ENCODE measurements at regions not wholly inside any gene's neighbourhood (a gene's known extent, or its start where the extent isn't known, plus 50 kb on each side); places are given as distances from the start of the nearest gene placed in this dataset.
"Not testable (repeated sequence)": the region's sequence is repeated elsewhere in the genome, so short reads cannot be mapped to it uniquely, and the experiment has no call there.

- H3K4me1 ChIP-seq (ENCODE audit: insufficient read depth, low read length, poor library complexity, severe bottlenecking) = no peaks in the 10 kb centered on the region
- CTCF ChIA-PET = no interaction called here
- no peak overlapping the region for H3K27ac ChIP-seq (ENCODE audit: low read depth, low read length, poor library complexity, severe bottlenecking)
- POLR2A ChIA-PET (ENCODE audit: low non-redundant PET) = no interaction called here
- H3K27me3 ChIP-seq (replicated peaks; ENCODE audit: insufficient read depth, low read depth, low read length, poor library complexity) = no peaks in the 10 kb centered on the region
- no peak for DNase-seq (ENCODE audit: low spot score)
- no peak overlapping the region for H3K4me3 ChIP-seq (ENCODE audit: low read depth, low read length, poor library complexity, severe bottlenecking)
- no peaks in the 10 kb centered on the region for H3K36me3 ChIP-seq (ENCODE audit: insufficient read depth, low read length, poor library complexity, severe bottlenecking)
- H3K9me3 ChIP-seq (ENCODE audit: low read depth, low read length, poor library complexity, severe bottlenecking) = no peaks in the 10 kb centered on the region
- no TSS peak for BruUV-seq (replicated peaks)
- TF ChIP-seq EZH2 (IDR thresholded peaks at IDR 0.05; ENCODE audit: borderline replicate concordance, low read depth, low read length, poor library complexity, severe bottlenecking) = no peak
- TF ChIP-seq CTCF (conservative IDR thresholded peaks at IDR 0.05; ENCODE audit: low read depth, low read length) = no peak
- intact Hi-C loops (cut with micrococcal nuclease; ENCODE audit: unreplicated experiment) = no loop called here
These were observed 195.7 kb downstream of the EDN1 start for GRCh38 chr6:12485837-12486236.

GRCh38 chr6:12490351-12490903, 200.3 kb downstream of the EDN1 start:
- Histone ChIP-seq H3K4me1 (ENCODE audit: insufficient read depth, low read length, poor library complexity, severe bottlenecking) (no peaks in the 10 kb centered on the region), H3K4me3 (ENCODE audit: low read depth, low read length, poor library complexity, severe bottlenecking) (no peak overlapping the region), H3K36me3 (ENCODE audit: insufficient read depth, low read length, poor library complexity, severe bottlenecking) (no peaks in the 10 kb centered on the region), H3K9me3 (ENCODE audit: low read depth, low read length, poor library complexity, severe bottlenecking) (no peaks in the 10 kb centered on the region), H3K27me3 (replicated peaks; ENCODE audit: insufficient read depth, low read depth, low read length, poor library complexity) (no peaks in the 10 kb centered on the region), H3K27ac (ENCODE audit: low read depth, low read length, poor library complexity, severe bottlenecking) (no peak overlapping the region)
- intact Hi-C loops (cut with micrococcal nuclease; ENCODE audit: unreplicated experiment) = no loop called here
- ChIA-PET POLR2A (ENCODE audit: low non-redundant PET) (interaction anchor here (0.5 kb wide), 1 partner anchor 369 kb away, joined by 3 read pairs; no protein-coding TSS in a partner anchor), CTCF (no interaction called here)
- BruUV-seq (replicated peaks) = no TSS peak
- TF ChIP-seq EZH2 (IDR thresholded peaks at IDR 0.05; ENCODE audit: borderline replicate concordance, low read depth, low read length, poor library complexity, severe bottlenecking) = no peak
- no peak for TF ChIP-seq CTCF (conservative IDR thresholded peaks at IDR 0.05; ENCODE audit: low read depth, low read length)
- DNase-seq (ENCODE audit: low spot score) = no peak

- BruUV-seq (replicated peaks) = no TSS peak
- no peaks in the 10 kb centered on the region for H3K4me1 ChIP-seq (ENCODE audit: insufficient read depth, low read length, poor library complexity, severe bottlenecking)
- no peaks in the 10 kb centered on the region for H3K36me3 ChIP-seq (ENCODE audit: insufficient read depth, low read length, poor library complexity, severe bottlenecking)
- no peaks in the 10 kb centered on the region for H3K9me3 ChIP-seq (ENCODE audit: low read depth, low read length, poor library complexity, severe bottlenecking)
- no peak overlapping the region for H3K27ac ChIP-seq (ENCODE audit: low read depth, low read length, poor library complexity, severe bottlenecking)
- POLR2A ChIA-PET (ENCODE audit: low non-redundant PET) = interaction anchor here (0.5 kb wide), 1 partner anchor 368 kb away, joined by 3 read pairs; no protein-coding TSS in a partner anchor
- TF ChIP-seq EZH2 (IDR thresholded peaks at IDR 0.05; ENCODE audit: borderline replicate concordance, low read depth, low read length, poor library complexity, severe bottlenecking) (no peak), CTCF (conservative IDR thresholded peaks at IDR 0.05; ENCODE audit: low read depth, low read length) (no peak)
- no peak for DNase-seq (ENCODE audit: low spot score)
- H3K27me3 ChIP-seq (replicated peaks; ENCODE audit: insufficient read depth, low read depth, low read length, poor library complexity) = no peaks in the 10 kb centered on the region
- CTCF ChIA-PET = no interaction called here
- intact Hi-C loops (cut with micrococcal nuclease; ENCODE audit: unreplicated experiment) = no loop called here
- no peak overlapping the region for H3K4me3 ChIP-seq (ENCODE audit: low read depth, low read length, poor library complexity, severe bottlenecking)
These were observed 200.9 kb downstream of the EDN1 start for GRCh38 chr6:12490904-12491571.

GRCh38 chr6:12492929-12493328, 202.8 kb downstream of the EDN1 start:
- H3K4me1 ChIP-seq (ENCODE audit: insufficient read depth, low read length, poor library complexity, severe bottlenecking); BruUV-seq (replicated peaks); H3K9me3 ChIP-seq (ENCODE audit: low read depth, low read length, poor library complexity, severe bottlenecking); H3K36me3 ChIP-seq (ENCODE audit: insufficient read depth, low read length, poor library complexity, severe bottlenecking); intact Hi-C loops (cut with micrococcal nuclease; ENCODE audit: unreplicated experiment); H3K4me3 ChIP-seq (ENCODE audit: low read depth, low read length, poor library complexity, severe bottlenecking); H3K27me3 ChIP-seq (replicated peaks; ENCODE audit: insufficient read depth, low read depth, low read length, poor library complexity); CTCF ChIA-PET; DNase-seq (ENCODE audit: low spot score); H3K27ac ChIP-seq (ENCODE audit: low read depth, low read length, poor library complexity, severe bottlenecking): not testable (repeated sequence)
- POLR2A ChIA-PET (ENCODE audit: low non-redundant PET) = interaction anchor here (0.5 kb wide), 1 partner anchor 25 kb away, joined by 23 read pairs; no protein-coding TSS in a partner anchor
